Heart left ventricle (tissue), 16 donors: ENCODE measurements at regions not wholly inside any gene's neighbourhood (a gene's known extent, or its start where the extent isn't known, plus 50 kb on each side); places are given as distances from the start of the nearest gene placed in this dataset.

Experiments
- ATAC-seq, 4 donors: fragments of 200-7000 bp; cut with Tn5 transposase; one replicate each; pipeline ENCODE4 v1.9.1; 2020 to 2022; ENCODE audit warnings: moderate library complexity in 4 of 4, mild to moderate bottlenecking in 3 of 4, moderate number of reproducible peaks in 1 of 4
- DNase-seq, 5 donors: peaks; one replicate each; pipeline ENCODE4 v3.0.0-alpha.2; 2020
- H3K27ac ChIP-seq, 12 donors: fragments of 200-600 bp; sonication (generic) in 4 of 12; one replicate each; pipeline versions ENCODE4 v1.5.0 to v1.8.0; 2016 to 2022; ENCODE audit warnings: mild to moderate bottlenecking in 2 of 12
- H3K27me3 ChIP-seq, 9 donors: fragments of 200-600 bp; sonication (generic) in 2 of 9; one replicate each; pipeline versions ENCODE4 v1.5.1 to v1.8.0; 2016 to 2022; ENCODE audit warnings: mild to moderate bottlenecking in 3 of 9
- H3K36me3 ChIP-seq, 9 donors: fragments of 200-600 bp; sonication (generic) in 2 of 9; one replicate each; pipeline versions ENCODE4 v1.5.0 to v1.8.0; 2018 to 2022; ENCODE audit warnings: mild to moderate bottlenecking in 2 of 9
- H3K4me1 ChIP-seq, 12 donors: fragments of 200-600 bp; sonication (generic) in 4 of 12; one replicate each; pipeline versions ENCODE4 v1.5.0 to v1.8.0; 2016 to 2022; ENCODE audit warnings: mild to moderate bottlenecking in 3 of 12
- H3K4me3 ChIP-seq, 12 donors: fragments of 200-600 bp; sonication (generic) in 4 of 12; one replicate each; pipeline versions ENCODE4 v1.5.0 to v1.8.0; 2017 to 2022; ENCODE audit warnings: mild to moderate bottlenecking in 9 of 12, moderate library complexity in 4 of 12
- H3K9me3 ChIP-seq, 12 donors: fragments of 200-600 bp; sonication (generic) in 4 of 12; one replicate each; pipeline versions ENCODE4 v1.5.0 to v1.8.0; 2016 to 2022; ENCODE audit warnings: mild to moderate bottlenecking in 1 of 12
- POLR2A ChIP-seq, 2 donors: fragments of 450-650 bp; IDR thresholded peaks; one replicate each; pipeline ENCODE4 v1.6.1; 2017; ENCODE audit warnings: antibody characterized with exemption in 2 of 2, mild to moderate bottlenecking in 2 of 2, moderate library complexity in 2 of 2
- WGBS, 4 donors: extraction: QIAGEN DNeasy Blood & Tissue Kit in 2 of 4; methylation state at CpG; one replicate each; pipeline versions ENCODE4 v1.1.5 to v1.1.7; 2013 to 2018; 5-methylcytosine and 5-hydroxymethylcytosine counted together
- intact Hi-C, 10 donors: fragments of 100-400 bp; cut with DNase I; formaldehyde crosslinking; loops; one replicate each; pipeline versions ENCODE4 v1.11.1 to v1.14.2; 2022
- TF ChIP-seq, protein P1 (sequence below), 12 donors: fragments of 200-600 bp; sonication (generic) in 4 of 12; IDR thresholded peaks; one replicate each; pipeline versions ENCODE4 v1.5.0 to v1.8.0; 2018 to 2022; ENCODE audit warnings: antibody characterized with exemption in 12 of 12, mild to moderate bottlenecking in 5 of 12
- donor health status: ischemic (EF 13 %, LVEDD 7.1; RV severe dilation, severe dysfunction).
- donor health status: healthy with polysubstance abuse.
- donor health status: DM: no; HTN: yes; CAD: no.
- donor health status: DM: no; HTN: no; CAD: no.
- donor health status: ischemic (EF 25% LVEDD 6.9; RV normal size, moderate dysfunction).
- donor health status: ischemic (EF 25% LVEDD 5.7; RV mildly dilated, moderate dysfunction).
- donor health status: healthy.
- donor health status: DM: yes; HTN: yes; CAD: no.
- donor health status: ischemic (EF 35%, LVEDD 5.7; RV mildly dilated, moderate dysfunction).
- donor health status: nonischemic (EF 11% LVEDD 7.7; RV severe dilation, severe dysfunction).
- donor health status: DM: yes; HTN: yes; CAD: no.
- donor health status: PGD.
- donor health status: ischemic (EF 29% LVEDD 5.4; RV normal size, mild dysfunction).
- donor health status: nonischemic (EF 23%, LVEDD 6.1; RV moderate dilation, normal function).

- ATAC-seq (no peak), DNase-seq (no peak)
- intact Hi-C loops = no loop called here
- no peaks in the 10 kb centered on the region for H3K36me3 ChIP-seq
- no peaks in the 10 kb centered on the region for H3K9me3 ChIP-seq
- no peaks in the 10 kb centered on the region for H3K27me3 ChIP-seq
- no peak overlapping the region for H3K4me3 ChIP-seq
- TF ChIP-seq POLR2A (IDR thresholded peaks at IDR 0.05) = no peak
- TF ChIP-seq, protein P1, sequence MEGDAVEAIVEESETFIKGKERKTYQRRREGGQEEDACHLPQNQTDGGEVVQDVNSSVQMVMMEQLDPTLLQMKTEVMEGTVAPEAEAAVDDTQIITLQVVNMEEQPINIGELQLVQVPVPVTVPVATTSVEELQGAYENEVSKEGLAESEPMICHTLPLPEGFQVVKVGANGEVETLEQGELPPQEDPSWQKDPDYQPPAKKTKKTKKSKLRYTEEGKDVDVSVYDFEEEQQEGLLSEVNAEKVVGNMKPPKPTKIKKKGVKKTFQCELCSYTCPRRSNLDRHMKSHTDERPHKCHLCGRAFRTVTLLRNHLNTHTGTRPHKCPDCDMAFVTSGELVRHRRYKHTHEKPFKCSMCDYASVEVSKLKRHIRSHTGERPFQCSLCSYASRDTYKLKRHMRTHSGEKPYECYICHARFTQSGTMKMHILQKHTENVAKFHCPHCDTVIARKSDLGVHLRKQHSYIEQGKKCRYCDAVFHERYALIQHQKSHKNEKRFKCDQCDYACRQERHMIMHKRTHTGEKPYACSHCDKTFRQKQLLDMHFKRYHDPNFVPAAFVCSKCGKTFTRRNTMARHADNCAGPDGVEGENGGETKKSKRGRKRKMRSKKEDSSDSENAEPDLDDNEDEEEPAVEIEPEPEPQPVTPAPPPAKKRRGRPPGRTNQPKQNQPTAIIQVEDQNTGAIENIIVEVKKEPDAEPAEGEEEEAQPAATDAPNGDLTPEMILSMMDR (IDR thresholded peaks at IDR 0.05) = no peak
- 66 to 79% (median 74%) methylated on average over 8 of the region's 8 CpGs for WGBS, 4 donors
- no peak overlapping the region for H3K27ac ChIP-seq
- peaks cover 0 to 10% (median 0%) of the 10 kb centered on the region in 12 donors for H3K4me1 ChIP-seq
Measured at GRCh38 chr9:84482607-84483006, 142.0 kb upstream of the SLC28A3 start.

GRCh38 chr9:84484172-84484571 is 143.6 kb upstream of the SLC28A3 start:
- Histone ChIP-seq H3K27ac (no peak overlapping the region), H3K9me3 (no peaks in the 10 kb centered on the region), H3K36me3 (no peaks in the 10 kb centered on the region), H3K4me3 (no peak overlapping the region), H3K4me1 (peaks cover 0 to 10% (median 0%) of the 10 kb centered on the region in 12 donors), H3K27me3 (peaks cover 0 to 3% (median 0%) of the 10 kb centered on the region in 9 donors)
- TF ChIP-seq, protein P1 (IDR thresholded peaks at IDR 0.05) = no peak
- TF ChIP-seq POLR2A (IDR thresholded peaks at IDR 0.05) = no peak
- intact Hi-C loops = no loop called here
- no peak for ATAC-seq
- DNase-seq = no peak
- 83 to 85% (median 83%) methylated on average over 6 of the region's 6 CpGs for WGBS, 4 donors

- 80 to 91% (median 81%) methylated on average over 2 of the region's 2 CpGs for WGBS, 4 donors
- intact Hi-C loops = no loop called here
- TF ChIP-seq, protein P1 (IDR thresholded peaks at IDR 0.05) = no peak
- no peak for TF ChIP-seq POLR2A (IDR thresholded peaks at IDR 0.05)
Measured at GRCh38 chr9:84485539-84485938, 145.0 kb upstream of the SLC28A3 start.

DNA sequence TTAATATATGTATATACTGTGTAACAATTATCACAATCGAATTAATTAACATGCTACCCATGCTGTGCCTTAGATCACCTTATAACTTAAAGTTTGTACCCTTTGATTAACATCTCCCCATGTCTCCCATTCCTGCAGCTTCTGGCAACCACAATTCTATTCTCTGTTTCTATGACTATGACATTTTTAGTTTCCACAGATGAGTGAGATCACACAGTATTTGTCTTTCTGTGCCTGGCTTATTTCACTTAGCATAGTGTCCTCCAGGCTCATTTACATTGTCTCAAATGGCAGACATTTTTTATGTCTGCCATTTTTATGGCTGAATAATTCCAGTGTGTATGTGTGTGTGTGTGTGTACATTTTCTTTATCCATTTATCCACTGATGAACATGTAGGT is 146.1 kb upstream of the SLC28A3 start:
- no peaks in the 10 kb centered on the region for H3K36me3 ChIP-seq
- no peaks in the 10 kb centered on the region for H3K9me3 ChIP-seq
- TF ChIP-seq, protein P1 (IDR thresholded peaks at IDR 0.05) = no peak
- no peak for TF ChIP-seq POLR2A (IDR thresholded peaks at IDR 0.05)
- H3K4me1 ChIP-seq = peaks cover 0 to 7% (median 0%) of the 10 kb centered on the region in 12 donors
- H3K4me3 ChIP-seq = no peak overlapping the region
- DNase-seq = no peak
- ATAC-seq = no peak
- 71 to 82% (median 76%) methylated on average over 1 of the region's 1 CpG for WGBS, 4 donors
- intact Hi-C loops = no loop called here
- no peak overlapping the region for H3K27ac ChIP-seq
- peaks cover 0 to 3% (median 0%) of the 10 kb centered on the region in 9 donors for H3K27me3 ChIP-seq

More at GRCh38 chr9:84485539-84485938, 145.0 kb upstream of the SLC28A3 start:
- Histone ChIP-seq H3K9me3 (no peaks in the 10 kb centered on the region), H3K27ac (no peak overlapping the region), H3K36me3 (no peaks in the 10 kb centered on the region), H3K4me3 (no peak overlapping the region), H3K4me1 (peaks cover 0 to 10% (median 0%) of the 10 kb centered on the region in 12 donors), H3K27me3 (peaks cover 0 to 3% (median 0%) of the 10 kb centered on the region in 9 donors)
- ATAC-seq = no peak
- DNase-seq = no peak
